PC-3 (cell line): ENCODE measurements at regions not wholly inside any gene's neighbourhood (a gene's known extent, or its start where the extent isn't known, plus 50 kb on each side); places are given as distances from the start of the nearest gene placed in this dataset.

ENCODE experiments used
- CTCF ChIP-seq: fragments of 300-600 bp; sonication (generic); conservative IDR thresholded peaks from 2 replicates; pipeline ENCODE4 v1.5.1; 2017; ENCODE audit warnings: antibody characterized with exemption, low read depth, mild to moderate bottlenecking, low read length
- EZH2phosphoT487 ChIP-seq: fragments of 300-600 bp; sonication (generic); IDR thresholded peaks from 2 replicates; pipeline ENCODE4 v1.6.1; 2018; ENCODE audit warnings: mild to moderate bottlenecking, antibody characterized with exemption, low read length, borderline replicate concordance

GRCh38 chr1:238648296-238648695 lies 738.1 kb upstream of the CHRM3 start:
- TF ChIP-seq CTCF (no peak), EZH2phosphoT487 (no peak)
